Mesendoderm (in vitro differentiated cells): ENCODE measurements at regions not wholly inside any gene's neighbourhood (a gene's known extent, or its start where the extent isn't known, plus 50 kb on each side); places are given as distances from the start of the nearest gene placed in this dataset.

Experiments
- DNase-seq: peaks from one replicate; pipeline ENCODE4 v3.0.0; 2013
- H2AK5ac ChIP-seq: 2 replicates; pipeline ENCODE4 v1.6.1; 2013; ENCODE audit warnings: low read length, inconsistent platforms
- H2BK120ac ChIP-seq: 2 replicates; pipeline ENCODE4 v1.6.1; 2013; ENCODE audit warnings: low read depth, mild to moderate bottlenecking, low read length, moderate library complexity, mixed read lengths
- H2BK15ac ChIP-seq: replicated peaks from 2 replicates; pipeline ENCODE4 v1.6.1; 2013; ENCODE audit warnings: low read depth, mild to moderate bottlenecking, moderate library complexity
- H2BK5ac ChIP-seq: 2 replicates; pipeline ENCODE4 v1.6.1; 2013; ENCODE audit warnings: low read length, inconsistent platforms
- H3K18ac ChIP-seq: 2 replicates; pipeline ENCODE4 v1.6.1; 2013; ENCODE audit warnings: mild to moderate bottlenecking, low read length, mixed read lengths
- H3K23ac ChIP-seq: one replicate; pipeline ENCODE4 v1.6.1; 2013; ENCODE audit warnings: low read length
- H3K27ac ChIP-seq: 2 replicates; pipeline ENCODE4 v1.5.1; 2013; ENCODE audit warnings: low read depth, mild to moderate bottlenecking, inconsistent platforms, low read length, moderate library complexity
- H3K27me3 ChIP-seq: 2 replicates; pipeline ENCODE4 v1.6.1; 2013; ENCODE audit warnings: low read length, control low read depth, mild to moderate bottlenecking, inconsistent platforms; ENCODE audit not compliant: insufficient read depth, poor library complexity
- H3K36me3 ChIP-seq: 2 replicates; pipeline ENCODE4 v1.6.1; 2013; ENCODE audit warnings: low read length, inconsistent platforms; ENCODE audit not compliant: control insufficient read depth, insufficient read depth
- H3K4ac ChIP-seq: one replicate; pipeline ENCODE4 v1.6.1; 2013; ENCODE audit warnings: low read depth, mild to moderate bottlenecking, low read length, moderate library complexity
- H3K4me1 ChIP-seq: 2 replicates; pipeline ENCODE4 v1.6.1; 2013; ENCODE audit warnings: low read depth, low read length, inconsistent platforms; ENCODE audit not compliant: control insufficient read depth
- H3K4me2 ChIP-seq: 2 replicates; pipeline ENCODE4 v1.6.1; 2013; ENCODE audit warnings: low read length
- H3K4me3 ChIP-seq: 2 replicates; pipeline ENCODE4 v1.5.1; 2013; ENCODE audit warnings: mild to moderate bottlenecking, low read length
- H3K56ac ChIP-seq: one replicate; pipeline ENCODE4 v1.6.1; 2013; ENCODE audit warnings: low read length
- H3K79me1 ChIP-seq: 2 replicates; pipeline ENCODE4 v1.6.1; 2013; ENCODE audit warnings: low read length, inconsistent platforms
- H3K79me2 ChIP-seq: 2 replicates; pipeline ENCODE4 v1.6.1; 2013; ENCODE audit warnings: mild to moderate bottlenecking, low read length; ENCODE audit not compliant: control insufficient read depth, insufficient read depth
- H3K9ac ChIP-seq: 2 replicates; pipeline ENCODE4 v1.6.1; 2013; ENCODE audit warnings: low read length, inconsistent platforms
- H4K5ac ChIP-seq: one replicate; pipeline ENCODE4 v1.6.1; 2013; ENCODE audit warnings: low read length
- H4K8ac ChIP-seq: one replicate; pipeline ENCODE4 v1.6.1; 2013; ENCODE audit warnings: low read depth, mild to moderate bottlenecking, control low read depth, low read length, moderate library complexity
- WGBS: extraction: QIAGEN DNeasy Blood & Tissue Kit; methylation state at CpG from one replicate; pipeline ENCODE4 v1.1.7; 2013; ENCODE audit warnings: low lambda C conversion rate, missing lambda C conversion rate; ENCODE audit not compliant: insufficient coverage; ENCODE audit errors: extremely low coverage; 5-methylcytosine and 5-hydroxymethylcytosine counted together

DNA sequence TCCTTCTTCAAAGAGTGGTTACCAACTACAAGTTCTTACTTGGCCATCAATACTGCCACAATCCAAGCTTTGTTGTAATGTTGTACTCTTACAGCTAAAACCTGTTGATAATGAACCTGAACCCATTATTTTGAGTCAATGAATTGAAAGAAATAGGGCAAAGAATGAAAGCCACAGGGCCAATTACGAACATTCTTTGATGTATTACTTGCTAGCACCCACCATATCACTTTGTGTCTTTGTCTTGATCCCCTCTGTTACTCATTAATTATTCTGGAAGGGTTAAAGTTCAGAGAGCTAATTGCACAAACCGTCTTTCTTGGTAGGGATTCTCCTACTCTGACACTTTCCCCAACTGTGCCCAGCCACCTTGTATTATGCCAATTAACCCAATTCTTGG is 53.2 kb upstream of the TFEC start:
- no peaks in the 10 kb centered on the region for H3K4me1 ChIP-seq
- H3K18ac ChIP-seq, result no peak overlapping the region
- H3K79me2 ChIP-seq, result no peaks in the 10 kb centered on the region
- no peak overlapping the region for H4K5ac ChIP-seq
- no peak overlapping the region for H3K4me2 ChIP-seq
- no peaks in the 10 kb centered on the region for H3K79me1 ChIP-seq
- no peak overlapping the region for H2BK15ac ChIP-seq
- no peak overlapping the region for H3K9ac ChIP-seq
- H4K8ac ChIP-seq, result no peak overlapping the region
- H2BK5ac ChIP-seq, result no peak overlapping the region
- no peak overlapping the region for H3K23ac ChIP-seq
- no peak overlapping the region for H3K4ac ChIP-seq
- H2BK120ac ChIP-seq, result no peak overlapping the region
- WGBS, result no CpG with 5 or more reads among the region's 2 CpGs
- H2AK5ac ChIP-seq, result no peak overlapping the region
- no peak overlapping the region for H3K4me3 ChIP-seq
- no peak overlapping the region for H3K27ac ChIP-seq
- no peak overlapping the region for H3K56ac ChIP-seq
- DNase-seq, result no peak
- no peaks in the 10 kb centered on the region for H3K36me3 ChIP-seq
- no peaks in the 10 kb centered on the region for H3K27me3 ChIP-seq

- Histone ChIP-seq H3K18ac (no peak overlapping the region), H3K79me2 (no peaks in the 10 kb centered on the region), H2BK5ac (no peak overlapping the region), H3K23ac (no peak overlapping the region), H4K5ac (no peak overlapping the region), H3K9ac (no peak overlapping the region), H3K27ac (no peak overlapping the region), H3K4me2 (no peak overlapping the region), H2AK5ac (no peak overlapping the region), H3K36me3 (no peaks in the 10 kb centered on the region), H3K56ac (no peak overlapping the region), H3K79me1 (no peaks in the 10 kb centered on the region), H3K27me3 (no peaks in the 10 kb centered on the region), H2BK120ac (no peak overlapping the region), H3K4me3 (no peak overlapping the region), H2BK15ac (no peak overlapping the region), H3K4me1 (no peaks in the 10 kb centered on the region), H3K4ac (no peak overlapping the region), H4K8ac (no peak overlapping the region)
- no peak for DNase-seq
- no CpG with 5 or more reads among the region's 3 CpGs for WGBS
These were observed 56.0 kb upstream of the TFEC start for GRCh38 chr7:116086547-116087045.

DNA sequence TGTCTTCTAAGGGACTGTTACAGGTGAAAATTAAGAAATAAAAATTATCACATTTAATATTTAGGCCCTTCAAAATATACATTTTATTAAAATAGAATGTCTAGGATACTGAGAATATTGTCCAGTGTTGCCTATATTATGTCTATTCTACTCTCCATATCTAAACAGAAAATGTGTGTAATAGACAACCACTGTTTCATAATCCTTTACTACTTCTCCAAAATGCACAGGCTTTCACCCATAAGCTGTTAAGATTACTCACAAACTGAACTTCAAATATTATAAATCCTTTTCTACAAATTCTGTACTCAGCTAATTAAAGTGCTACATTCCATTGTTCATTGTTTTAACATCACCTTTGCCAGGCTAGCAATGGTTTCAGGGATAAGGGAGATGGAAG is 56.7 kb upstream of the TFEC start:
- Histone ChIP-seq H3K36me3 (no peaks in the 10 kb centered on the region), H3K79me2 (no peaks in the 10 kb centered on the region), H2BK120ac (no peak overlapping the region), H4K8ac (no peak overlapping the region), H4K5ac (no peak overlapping the region), H3K4ac (no peak overlapping the region), H3K27ac (no peak overlapping the region), H2AK5ac (no peak overlapping the region), H3K56ac (no peak overlapping the region), H3K9ac (no peak overlapping the region), H3K4me3 (no peak overlapping the region), H2BK15ac (no peak overlapping the region), H3K27me3 (no peaks in the 10 kb centered on the region), H3K23ac (no peak overlapping the region), H3K79me1 (no peaks in the 10 kb centered on the region), H3K4me1 (no peaks in the 10 kb centered on the region), H3K4me2 (no peak overlapping the region), H2BK5ac (no peak overlapping the region), H3K18ac (no peak overlapping the region)
- DNase-seq, result no peak

- Histone ChIP-seq H3K4me2 (no peak overlapping the region), H4K8ac (no peak overlapping the region), H2BK120ac (no peak overlapping the region), H3K18ac (no peak overlapping the region), H2BK15ac (no peak overlapping the region), H4K5ac (no peak overlapping the region), H3K79me2 (no peaks in the 10 kb centered on the region), H3K23ac (no peak overlapping the region), H2BK5ac (no peak overlapping the region), H3K9ac (no peak overlapping the region), H3K4ac (no peak overlapping the region), H3K36me3 (no peaks in the 10 kb centered on the region), H3K4me3 (no peak overlapping the region), H3K27me3 (no peaks in the 10 kb centered on the region), H3K56ac (no peak overlapping the region), H2AK5ac (no peak overlapping the region), H3K79me1 (no peaks in the 10 kb centered on the region), H3K4me1 (no peaks in the 10 kb centered on the region), H3K27ac (no peak overlapping the region)
- DNase-seq, result peak; percentile 19
- WGBS, result no CpG with 5 or more reads among the region's 2 CpGs
These were observed 57.4 kb upstream of the TFEC start for GRCh38 chr7:116087984-116088383.

DNA sequence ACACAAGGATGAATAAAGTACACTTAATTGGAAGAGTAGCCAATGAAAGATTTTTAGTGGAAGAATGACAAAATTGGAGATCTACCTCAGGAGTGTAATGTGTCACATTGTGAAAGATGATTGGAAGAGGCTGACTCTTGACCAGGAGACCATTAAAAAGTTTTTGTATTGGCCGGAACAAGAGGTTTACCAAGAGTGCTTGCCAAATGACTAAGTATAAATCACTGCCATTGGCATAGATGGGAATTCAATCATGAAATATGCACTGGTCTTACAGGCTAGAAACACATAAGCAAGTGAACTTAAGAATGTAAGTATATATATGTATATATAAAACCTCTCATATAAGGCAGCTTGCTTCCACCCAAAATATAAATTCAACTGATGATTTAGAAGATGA is 58.7 kb upstream of the TFEC start:
- Histone ChIP-seq H2BK15ac (no peak overlapping the region), H3K4ac (no peak overlapping the region), H3K79me2 (no peaks in the 10 kb centered on the region), H3K4me1 (no peaks in the 10 kb centered on the region), H3K9ac (no peak overlapping the region), H2BK5ac (no peak overlapping the region), H2AK5ac (no peak overlapping the region), H3K4me2 (no peak overlapping the region), H3K36me3 (no peaks in the 10 kb centered on the region), H3K56ac (no peak overlapping the region), H3K4me3 (no peak overlapping the region), H3K18ac (no peak overlapping the region), H4K5ac (no peak overlapping the region), H2BK120ac (no peak overlapping the region), H3K79me1 (no peaks in the 10 kb centered on the region), H3K27ac (no peak overlapping the region), H3K27me3 (no peaks in the 10 kb centered on the region), H3K23ac (no peak overlapping the region), H4K8ac (no peak overlapping the region)
- WGBS, result no CpG with 5 or more reads among the region's 1 CpG
- DNase-seq, result no peak

- no peak overlapping the region for H3K4me3 ChIP-seq
- H4K5ac ChIP-seq, result no peak overlapping the region
- no peak overlapping the region for H2AK5ac ChIP-seq
- no peak overlapping the region for H3K27ac ChIP-seq
- no peak overlapping the region for H2BK15ac ChIP-seq
- no peaks in the 10 kb centered on the region for H3K27me3 ChIP-seq
- H3K4me1 ChIP-seq, result no peaks in the 10 kb centered on the region
- H3K79me1 ChIP-seq, result no peaks in the 10 kb centered on the region
- no peak overlapping the region for H3K18ac ChIP-seq
- H2BK120ac ChIP-seq, result no peak overlapping the region
- no peak overlapping the region for H4K8ac ChIP-seq
- no peak overlapping the region for H3K9ac ChIP-seq
- no peak overlapping the region for H3K4ac ChIP-seq
- no peak overlapping the region for H3K23ac ChIP-seq
- H3K36me3 ChIP-seq, result no peaks in the 10 kb centered on the region
- H3K79me2 ChIP-seq, result no peaks in the 10 kb centered on the region
- no peak for DNase-seq
- no CpG with 5 or more reads among the region's 4 CpGs for WGBS
- H3K4me2 ChIP-seq, result no peak overlapping the region
- H3K56ac ChIP-seq, result no peak overlapping the region
- H2BK5ac ChIP-seq, result no peak overlapping the region
These were observed 63.1 kb upstream of the TFEC start for GRCh38 chr7:116093516-116094301.
